Chondrocyte (in vitro differentiated cells): ENCODE measurements at regions not wholly inside any gene's neighbourhood (a gene's known extent, or its start where the extent isn't known, plus 50 kb on each side); places are given as distances from the start of the nearest gene placed in this dataset.
A peak's percentile ranks its signal among the peaks of the same experiment; 100 is the strongest.
"Not testable (repeated sequence)": the region's sequence is repeated elsewhere in the genome, so short reads cannot be mapped to it uniquely, and the experiment has no call there.

Experiments used
- DNase-seq: peaks from one replicate; pipeline ENCODE4 v3.0.0; 2021; ENCODE audit warnings: mixed read lengths, low spot score
- H3K27ac Mint-ChIP-seq: one replicate; pipeline ENCODE4 v1.8.0; 2021; ENCODE audit warnings: mild to moderate bottlenecking, moderate library complexity, mixed read lengths; ENCODE audit not compliant: unreplicated experiment
- H3K27me3 Mint-ChIP-seq: 2 replicates; pipeline ENCODE4 v1.8.0; 2021; ENCODE audit warnings: low read depth, mixed read lengths
- H3K36me3 Mint-ChIP-seq: 2 replicates; pipeline ENCODE4 v1.8.0; 2021; ENCODE audit warnings: low read depth, mixed read lengths
- H3K4me1 Mint-ChIP-seq: 2 replicates; pipeline ENCODE4 v1.8.0; 2021; ENCODE audit warnings: low read depth, mild to moderate bottlenecking, mixed read lengths
- H3K4me3 Mint-ChIP-seq: one replicate; pipeline ENCODE4 v1.8.0; 2021; ENCODE audit warnings: mild to moderate bottlenecking, moderate library complexity, mixed read lengths; ENCODE audit not compliant: unreplicated experiment
- H3K9me3 Mint-ChIP-seq: 2 replicates; pipeline ENCODE4 v1.8.0; 2021; ENCODE audit warnings: low read depth, mixed read lengths
- TF ChIP-seq, protein P1 (sequence below): fragments of 200-600 bp; sonication (generic); IDR thresholded peaks from 2 replicates; pipeline ENCODE4 v1.5.0; 2021; ENCODE audit warnings: antibody characterized with exemption, mild to moderate bottlenecking, moderate library complexity

DNA sequence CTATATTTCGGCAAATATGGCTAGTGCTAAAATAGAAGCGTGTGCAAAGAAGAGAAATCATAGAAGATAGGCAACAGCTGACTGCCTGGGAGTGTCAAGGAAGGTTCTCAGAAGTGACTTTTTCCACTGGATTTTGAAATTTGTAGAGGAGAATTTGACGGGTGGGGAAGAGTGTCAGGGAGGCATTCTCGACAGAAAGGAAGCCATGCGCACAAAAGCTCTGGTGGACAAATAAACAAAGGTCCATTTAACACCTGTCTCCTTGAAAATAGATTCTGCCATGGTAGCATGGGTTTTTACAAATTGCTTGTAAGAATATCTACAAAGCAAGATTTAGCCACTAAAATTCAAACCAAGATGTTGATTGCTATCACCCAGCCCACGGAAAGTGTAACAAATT lies 1081.5 kb downstream of the GALC start:
- DNase-seq: no peak
- H3K4me3 Mint-ChIP-seq: no peak overlapping the region
- H3K27me3 Mint-ChIP-seq: no peaks in the 10 kb centered on the region
- no peaks in the 10 kb centered on the region for H3K4me1 Mint-ChIP-seq
- TF ChIP-seq, protein P1, sequence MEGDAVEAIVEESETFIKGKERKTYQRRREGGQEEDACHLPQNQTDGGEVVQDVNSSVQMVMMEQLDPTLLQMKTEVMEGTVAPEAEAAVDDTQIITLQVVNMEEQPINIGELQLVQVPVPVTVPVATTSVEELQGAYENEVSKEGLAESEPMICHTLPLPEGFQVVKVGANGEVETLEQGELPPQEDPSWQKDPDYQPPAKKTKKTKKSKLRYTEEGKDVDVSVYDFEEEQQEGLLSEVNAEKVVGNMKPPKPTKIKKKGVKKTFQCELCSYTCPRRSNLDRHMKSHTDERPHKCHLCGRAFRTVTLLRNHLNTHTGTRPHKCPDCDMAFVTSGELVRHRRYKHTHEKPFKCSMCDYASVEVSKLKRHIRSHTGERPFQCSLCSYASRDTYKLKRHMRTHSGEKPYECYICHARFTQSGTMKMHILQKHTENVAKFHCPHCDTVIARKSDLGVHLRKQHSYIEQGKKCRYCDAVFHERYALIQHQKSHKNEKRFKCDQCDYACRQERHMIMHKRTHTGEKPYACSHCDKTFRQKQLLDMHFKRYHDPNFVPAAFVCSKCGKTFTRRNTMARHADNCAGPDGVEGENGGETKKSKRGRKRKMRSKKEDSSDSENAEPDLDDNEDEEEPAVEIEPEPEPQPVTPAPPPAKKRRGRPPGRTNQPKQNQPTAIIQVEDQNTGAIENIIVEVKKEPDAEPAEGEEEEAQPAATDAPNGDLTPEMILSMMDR: no peak
- no peaks in the 10 kb centered on the region for H3K36me3 Mint-ChIP-seq
- H3K9me3 Mint-ChIP-seq: no peaks in the 10 kb centered on the region
- no peak overlapping the region for H3K27ac Mint-ChIP-seq

DNA sequence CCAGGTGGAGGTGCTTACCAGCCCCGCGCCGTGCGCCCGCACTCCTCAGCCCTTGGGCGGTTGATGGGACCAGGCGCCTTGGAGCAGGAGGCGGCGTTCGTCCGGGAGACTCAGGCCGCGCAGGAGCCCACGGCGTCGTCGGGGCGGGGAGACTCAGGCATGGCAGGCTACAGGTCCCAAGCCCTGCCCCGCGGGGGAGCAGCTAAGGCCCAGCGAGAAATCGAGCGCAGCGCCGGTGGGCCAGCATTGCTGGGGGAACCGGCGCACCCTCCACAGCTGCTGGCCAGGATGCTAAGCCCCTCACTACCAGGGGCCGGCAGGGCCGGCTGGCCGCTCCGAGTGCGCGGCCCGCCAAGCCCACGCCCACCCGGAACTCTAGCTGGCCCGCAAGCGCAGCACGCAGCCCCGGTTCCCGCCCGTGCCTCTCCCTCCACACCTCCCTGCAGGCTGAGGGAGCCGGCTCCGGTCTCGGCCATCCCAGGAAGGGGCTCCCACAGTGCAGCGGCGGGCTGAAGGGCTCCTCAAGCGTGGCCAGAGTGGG lies 1087.5 kb downstream of the GALC start:
- H3K4me3 Mint-ChIP-seq, H3K27ac Mint-ChIP-seq, H3K4me1 Mint-ChIP-seq, H3K36me3 Mint-ChIP-seq, H3K9me3 Mint-ChIP-seq, H3K27me3 Mint-ChIP-seq: not testable (repeated sequence)
- DNase-seq: peak; percentile 84

DNA sequence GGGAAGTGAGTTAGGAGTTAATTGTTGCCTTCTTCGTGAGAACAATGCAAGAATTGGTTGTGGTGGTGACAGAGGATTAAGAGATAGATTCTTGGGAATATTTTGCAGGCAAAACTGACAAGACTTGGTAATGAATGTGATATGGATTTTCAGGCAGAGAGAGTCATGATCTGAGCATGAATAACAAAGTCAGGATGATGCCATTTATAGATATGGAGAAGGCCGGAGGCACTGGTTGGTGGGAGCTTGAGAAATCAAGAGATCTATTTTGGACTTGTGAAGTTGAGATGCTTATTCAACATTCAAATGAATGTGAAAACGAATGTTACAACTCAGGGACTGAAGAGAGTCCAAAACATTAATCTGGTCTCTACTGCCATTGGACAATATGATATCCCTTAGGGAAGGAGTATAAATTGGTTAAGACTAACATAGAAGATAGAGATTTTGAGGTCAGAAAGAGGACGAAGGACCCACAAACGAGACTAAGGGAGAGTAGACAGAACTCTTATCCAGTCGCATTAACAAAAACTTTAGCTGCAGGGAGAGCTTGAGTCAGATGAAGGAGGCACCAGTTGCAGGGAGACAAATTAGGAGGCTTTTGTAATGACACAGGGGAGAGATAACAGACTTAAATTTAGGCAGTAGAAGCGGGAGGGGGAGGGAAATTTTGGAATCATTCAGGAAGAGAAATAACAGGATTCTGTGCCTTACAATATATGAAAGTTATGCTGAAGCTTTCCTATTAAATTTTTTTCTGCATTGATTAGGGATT lies 1090.6 kb downstream of the GALC start:
- H3K4me3 Mint-ChIP-seq: no peak overlapping the region
- H3K36me3 Mint-ChIP-seq: no peaks in the 10 kb centered on the region
- no peaks in the 10 kb centered on the region for H3K27me3 Mint-ChIP-seq
- H3K27ac Mint-ChIP-seq: no peak overlapping the region
- H3K4me1 Mint-ChIP-seq: no peaks in the 10 kb centered on the region
- no peaks in the 10 kb centered on the region for H3K9me3 Mint-ChIP-seq
- TF ChIP-seq, protein P1: no peak
- DNase-seq: no peak

DNA sequence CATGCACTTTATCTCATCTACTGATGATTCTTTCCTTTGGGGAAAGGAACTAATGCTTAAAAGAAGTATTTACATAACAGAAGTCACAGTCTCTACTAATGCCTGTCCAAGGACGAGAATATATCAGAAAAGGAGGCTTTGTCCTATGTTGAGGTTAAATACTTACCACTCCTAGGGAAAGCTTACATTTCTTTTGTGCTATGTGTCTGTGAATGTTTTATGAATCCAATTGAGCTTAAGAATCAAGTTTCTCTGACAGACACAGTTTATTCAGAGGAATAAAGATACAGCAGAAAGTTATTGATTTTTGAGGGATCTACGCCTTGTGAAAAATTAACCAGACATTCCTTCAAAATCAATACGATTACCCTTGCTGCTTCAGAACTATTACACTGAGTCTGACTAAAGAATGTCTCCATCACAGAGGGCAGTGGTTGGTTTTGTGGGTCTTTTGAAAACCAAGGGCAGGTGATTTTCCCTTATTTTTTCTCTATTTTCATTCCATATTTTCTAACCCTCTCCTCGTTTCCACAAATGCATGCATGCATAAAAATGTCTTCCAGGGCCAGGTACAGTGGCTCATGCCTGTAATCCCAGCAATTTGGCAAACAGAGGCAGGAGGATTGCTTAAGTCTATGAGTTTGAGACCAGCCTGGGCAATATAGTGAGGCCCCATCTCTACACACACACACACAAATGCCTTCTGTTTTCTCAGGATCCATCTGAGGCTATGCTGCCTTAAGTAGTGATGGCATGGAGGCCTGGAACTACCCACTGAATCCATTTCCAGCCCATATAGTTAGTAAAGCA lies 1095.1 kb downstream of the GALC start:
- Mint-ChIP-seq H3K36me3 (no peaks in the 10 kb centered on the region), H3K27ac (no peak overlapping the region), H3K27me3 (no peaks in the 10 kb centered on the region), H3K4me1 (no peaks in the 10 kb centered on the region), H3K4me3 (no peak overlapping the region), H3K9me3 (no peaks in the 10 kb centered on the region)
- TF ChIP-seq, protein P1: no peak
- no peak for DNase-seq

DNA sequence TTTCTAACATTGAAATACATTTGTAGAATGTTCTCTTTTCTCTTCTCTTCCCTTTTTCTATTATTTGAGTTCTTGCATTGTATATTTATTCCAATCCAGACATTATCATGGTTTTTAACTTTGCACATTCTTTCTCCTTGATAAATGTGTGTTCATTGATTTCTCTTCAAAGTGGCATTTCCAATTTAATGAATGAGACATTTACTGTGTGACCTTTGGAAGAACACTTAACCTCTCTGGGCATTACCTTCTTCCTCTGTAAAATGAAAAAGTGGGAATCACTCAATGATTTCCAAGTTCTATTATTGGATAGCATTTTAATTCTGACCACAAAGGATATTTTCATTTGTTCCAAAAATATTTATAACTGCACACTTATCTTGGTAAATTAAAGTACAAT lies 1095.8 kb downstream of the GALC start:
- H3K4me1 Mint-ChIP-seq: no peaks in the 10 kb centered on the region
- H3K27me3 Mint-ChIP-seq: no peaks in the 10 kb centered on the region
- H3K4me3 Mint-ChIP-seq: no peak overlapping the region
- no peaks in the 10 kb centered on the region for H3K9me3 Mint-ChIP-seq
- no peaks in the 10 kb centered on the region for H3K36me3 Mint-ChIP-seq
- DNase-seq: no peak
- no peak overlapping the region for H3K27ac Mint-ChIP-seq
- TF ChIP-seq, protein P1: no peak
